ENCODE measurements at regions not wholly inside any gene's neighbourhood (a gene's known extent, or its start where the extent isn't known, plus 50 kb on each side); places are given as distances from the start of the nearest gene placed in this dataset.

DNA sequence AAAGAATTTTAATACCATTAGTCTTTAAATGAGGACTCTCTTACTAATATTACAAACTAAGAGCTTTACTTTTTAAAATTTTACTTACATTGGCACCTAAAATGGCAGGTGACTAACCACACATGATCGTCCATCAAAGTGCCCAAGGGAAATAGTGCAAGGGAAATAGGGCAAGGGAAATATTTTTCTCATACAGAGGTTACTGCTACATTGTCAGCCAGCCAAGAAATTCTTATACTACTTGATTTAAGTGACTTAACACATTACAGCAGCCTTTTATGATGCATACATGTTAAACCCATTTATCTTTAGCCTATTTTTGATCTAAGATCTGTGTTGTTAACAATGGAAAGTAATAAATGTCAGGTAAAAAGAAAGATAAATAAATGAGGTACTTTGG is 587.2 kb upstream of the PKDCC start:
- Histone ChIP-seq H3K4me1 (ENCODE audit: insufficient read depth, low read length) (no peaks in the 10 kb centered on the region), H3K79me2 (ENCODE audit: insufficient read depth, low read length) (no peaks in the 10 kb centered on the region), H2AFZ (ENCODE audit: low read depth, low read length) (no peak overlapping the region), H4K20me1 (ENCODE audit: insufficient read depth, low read length) (no peaks in the 10 kb centered on the region), H3K27me3 (ENCODE audit: insufficient read depth, low read length) (no peaks in the 10 kb centered on the region), H3K9ac (ENCODE audit: low read length) (no peak overlapping the region), H3K9me3 (ENCODE audit: insufficient read depth, low read depth, low read length) (no peaks in the 10 kb centered on the region), H3K4me3 (ENCODE audit: insufficient read depth, low read depth, low read length) (no peak overlapping the region), H3K27ac (ENCODE audit: low read depth, low read length) (no peak overlapping the region), H3K4me2 (ENCODE audit: low read length) (no peak overlapping the region), H3K36me3 (ENCODE audit: insufficient read depth, low read length) (no peaks in the 10 kb centered on the region)
- H3K4me3 Mint-ChIP-seq (ENCODE audit: unreplicated experiment), result no peak overlapping the region
- no peak for FAIRE-seq
- H3K4me1 Mint-ChIP-seq (ENCODE audit: low read depth, unreplicated experiment), result no peaks in the 10 kb centered on the region
- H3K36me3 Mint-ChIP-seq (ENCODE audit: low read depth, unreplicated experiment), result no peaks in the 10 kb centered on the region
- no peak overlapping the region for H3K27ac Mint-ChIP-seq (ENCODE audit: unreplicated experiment)
- no peaks in the 10 kb centered on the region for H3K9me3 Mint-ChIP-seq (ENCODE audit: unreplicated experiment)
- TF ChIP-seq, protein P1, sequence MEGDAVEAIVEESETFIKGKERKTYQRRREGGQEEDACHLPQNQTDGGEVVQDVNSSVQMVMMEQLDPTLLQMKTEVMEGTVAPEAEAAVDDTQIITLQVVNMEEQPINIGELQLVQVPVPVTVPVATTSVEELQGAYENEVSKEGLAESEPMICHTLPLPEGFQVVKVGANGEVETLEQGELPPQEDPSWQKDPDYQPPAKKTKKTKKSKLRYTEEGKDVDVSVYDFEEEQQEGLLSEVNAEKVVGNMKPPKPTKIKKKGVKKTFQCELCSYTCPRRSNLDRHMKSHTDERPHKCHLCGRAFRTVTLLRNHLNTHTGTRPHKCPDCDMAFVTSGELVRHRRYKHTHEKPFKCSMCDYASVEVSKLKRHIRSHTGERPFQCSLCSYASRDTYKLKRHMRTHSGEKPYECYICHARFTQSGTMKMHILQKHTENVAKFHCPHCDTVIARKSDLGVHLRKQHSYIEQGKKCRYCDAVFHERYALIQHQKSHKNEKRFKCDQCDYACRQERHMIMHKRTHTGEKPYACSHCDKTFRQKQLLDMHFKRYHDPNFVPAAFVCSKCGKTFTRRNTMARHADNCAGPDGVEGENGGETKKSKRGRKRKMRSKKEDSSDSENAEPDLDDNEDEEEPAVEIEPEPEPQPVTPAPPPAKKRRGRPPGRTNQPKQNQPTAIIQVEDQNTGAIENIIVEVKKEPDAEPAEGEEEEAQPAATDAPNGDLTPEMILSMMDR (IDR thresholded peaks at IDR 0.05; ENCODE audit: insufficient read depth, low read depth, low read length), result no peak
- no peak for TF ChIP-seq EZH2 (IDR thresholded peaks at IDR 0.05; ENCODE audit: insufficient read depth, low read length)
- DNase-seq (ENCODE audit: low read depth), result no peak
- H3K27me3 Mint-ChIP-seq (ENCODE audit: low read depth, unreplicated experiment), result no peaks in the 10 kb centered on the region

DNA sequence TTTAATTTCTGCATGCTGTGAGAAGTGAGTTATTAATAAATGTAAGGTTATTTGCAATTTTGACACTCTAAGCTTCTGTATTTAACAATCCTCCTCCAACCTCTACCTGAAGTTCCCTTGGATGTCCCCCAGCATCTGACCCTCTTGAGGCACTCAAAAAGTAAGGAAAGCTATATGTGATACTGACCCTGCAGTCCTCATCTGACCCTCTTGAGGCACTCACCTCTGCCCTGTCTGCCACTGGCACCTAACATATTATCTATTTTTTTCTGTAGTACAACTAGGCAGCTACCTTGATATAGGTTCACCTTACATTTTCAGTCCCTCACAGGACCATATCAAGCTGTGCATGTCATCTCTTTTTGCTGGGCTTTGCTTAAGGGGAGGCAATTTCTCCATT is 583.4 kb upstream of the PKDCC start:
- H4K20me1 ChIP-seq (ENCODE audit: insufficient read depth, low read length), result no peaks in the 10 kb centered on the region
- no peak for DNase-seq (ENCODE audit: low read depth)
- Mint-ChIP-seq H3K9me3 (ENCODE audit: unreplicated experiment) (no peaks in the 10 kb centered on the region), H3K27me3 (ENCODE audit: low read depth, unreplicated experiment) (no peaks in the 10 kb centered on the region), H3K4me3 (ENCODE audit: unreplicated experiment) (no peak overlapping the region), H3K36me3 (ENCODE audit: low read depth, unreplicated experiment) (no peaks in the 10 kb centered on the region), H3K27ac (ENCODE audit: unreplicated experiment) (no peak overlapping the region), H3K4me1 (ENCODE audit: low read depth, unreplicated experiment) (no peaks in the 10 kb centered on the region)
- H3K4me1 ChIP-seq (ENCODE audit: insufficient read depth, low read length), result no peaks in the 10 kb centered on the region
- no peaks in the 10 kb centered on the region for H3K79me2 ChIP-seq (ENCODE audit: insufficient read depth, low read length)
- H3K4me3 ChIP-seq (ENCODE audit: insufficient read depth, low read depth, low read length), result no peak overlapping the region
- H3K36me3 ChIP-seq (ENCODE audit: insufficient read depth, low read length), result no peaks in the 10 kb centered on the region
- no peak overlapping the region for H3K27ac ChIP-seq (ENCODE audit: low read depth, low read length)
- no peak overlapping the region for H2AFZ ChIP-seq (ENCODE audit: low read depth, low read length)
- TF ChIP-seq, protein P1 (IDR thresholded peaks at IDR 0.05; ENCODE audit: insufficient read depth, low read depth, low read length), result no peak
- no peak for TF ChIP-seq EZH2 (IDR thresholded peaks at IDR 0.05; ENCODE audit: insufficient read depth, low read length)
- H3K27me3 ChIP-seq (ENCODE audit: insufficient read depth, low read length), result no peaks in the 10 kb centered on the region
- H3K9me3 ChIP-seq (ENCODE audit: insufficient read depth, low read depth, low read length), result no peaks in the 10 kb centered on the region
- no peak overlapping the region for H3K4me2 ChIP-seq (ENCODE audit: low read length)
- H3K9ac ChIP-seq (ENCODE audit: low read length), result no peak overlapping the region
- no peak for FAIRE-seq

DNA sequence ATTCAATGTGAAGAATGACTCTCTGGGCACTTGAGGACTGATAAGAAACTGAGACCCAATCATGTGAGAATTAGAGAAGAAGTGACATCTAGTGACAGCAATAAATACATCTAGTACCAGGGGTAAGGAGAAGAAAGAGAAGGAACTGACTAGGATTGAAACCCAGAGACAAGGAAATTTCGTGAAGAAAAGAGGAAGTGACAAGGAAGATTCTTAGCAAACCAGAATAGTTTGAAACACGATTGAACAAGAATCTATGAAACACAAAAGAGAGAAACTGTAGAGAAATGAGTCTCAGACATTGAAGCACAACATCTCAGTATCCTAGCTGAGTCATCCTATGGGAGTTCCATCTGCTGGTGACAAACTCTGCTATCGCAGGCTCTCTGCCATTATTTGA is 571.9 kb upstream of the PKDCC start:
- no peak overlapping the region for H3K27ac Mint-ChIP-seq (ENCODE audit: unreplicated experiment)
- H3K27ac ChIP-seq (ENCODE audit: low read depth, low read length), result no peak overlapping the region
- H3K9ac ChIP-seq (ENCODE audit: low read length), result no peak overlapping the region
- H2AFZ ChIP-seq (ENCODE audit: low read depth, low read length), result no peak overlapping the region
- H4K20me1 ChIP-seq (ENCODE audit: insufficient read depth, low read length), result no peaks in the 10 kb centered on the region
- H3K9me3 ChIP-seq (ENCODE audit: insufficient read depth, low read depth, low read length), result no peaks in the 10 kb centered on the region
- H3K9me3 Mint-ChIP-seq (ENCODE audit: unreplicated experiment), result no peaks in the 10 kb centered on the region
- FAIRE-seq (no peak), DNase-seq (ENCODE audit: low read depth) (no peak)
- no peaks in the 10 kb centered on the region for H3K4me1 ChIP-seq (ENCODE audit: insufficient read depth, low read length)
- no peak overlapping the region for H3K4me3 ChIP-seq (ENCODE audit: insufficient read depth, low read depth, low read length)
- H3K27me3 ChIP-seq (ENCODE audit: insufficient read depth, low read length), result no peaks in the 10 kb centered on the region
- no peaks in the 10 kb centered on the region for H3K79me2 ChIP-seq (ENCODE audit: insufficient read depth, low read length)
- H3K36me3 ChIP-seq (ENCODE audit: insufficient read depth, low read length), result no peaks in the 10 kb centered on the region
- H3K36me3 Mint-ChIP-seq (ENCODE audit: low read depth, unreplicated experiment), result no peaks in the 10 kb centered on the region
- H3K27me3 Mint-ChIP-seq (ENCODE audit: low read depth, unreplicated experiment), result no peaks in the 10 kb centered on the region
- no peak overlapping the region for H3K4me2 ChIP-seq (ENCODE audit: low read length)
- no peak overlapping the region for H3K4me3 Mint-ChIP-seq (ENCODE audit: unreplicated experiment)
- TF ChIP-seq, protein P1 (IDR thresholded peaks at IDR 0.05; ENCODE audit: insufficient read depth, low read depth, low read length), result no peak
- no peak for TF ChIP-seq EZH2 (IDR thresholded peaks at IDR 0.05; ENCODE audit: insufficient read depth, low read length)
- no peaks in the 10 kb centered on the region for H3K4me1 Mint-ChIP-seq (ENCODE audit: low read depth, unreplicated experiment)

Data from astrocyte (in vitro differentiated cells and primary cell).